ENCODE measurements at regions not wholly inside any gene's neighbourhood (a gene's known extent, or its start where the extent isn't known, plus 50 kb on each side); places are given as distances from the start of the nearest gene placed in this dataset.
"Not testable (repeated sequence)": the region's sequence is repeated elsewhere in the genome, so short reads cannot be mapped to it uniquely, and the experiment has no call there.

DNA sequence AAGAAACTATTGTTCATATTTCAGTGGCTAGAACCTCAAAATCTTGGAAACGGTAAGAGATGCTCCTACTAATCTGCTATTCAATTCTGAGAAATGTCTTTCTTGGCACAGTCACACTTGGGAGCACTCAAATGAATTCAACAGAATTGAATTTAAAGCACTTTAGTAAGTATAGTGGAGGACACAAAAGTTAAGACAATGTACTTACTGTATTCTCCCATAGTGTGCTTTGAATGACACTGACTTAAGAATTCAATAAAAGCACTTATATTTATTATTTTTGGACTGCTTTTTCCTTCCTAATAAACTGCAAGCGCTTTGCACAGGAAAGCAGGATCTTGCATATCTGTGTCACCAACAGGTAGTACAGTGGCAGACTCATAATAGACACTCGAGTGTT lies 156.1 kb upstream of the RIMS1 start:
- DNase-seq: no peak

DNA sequence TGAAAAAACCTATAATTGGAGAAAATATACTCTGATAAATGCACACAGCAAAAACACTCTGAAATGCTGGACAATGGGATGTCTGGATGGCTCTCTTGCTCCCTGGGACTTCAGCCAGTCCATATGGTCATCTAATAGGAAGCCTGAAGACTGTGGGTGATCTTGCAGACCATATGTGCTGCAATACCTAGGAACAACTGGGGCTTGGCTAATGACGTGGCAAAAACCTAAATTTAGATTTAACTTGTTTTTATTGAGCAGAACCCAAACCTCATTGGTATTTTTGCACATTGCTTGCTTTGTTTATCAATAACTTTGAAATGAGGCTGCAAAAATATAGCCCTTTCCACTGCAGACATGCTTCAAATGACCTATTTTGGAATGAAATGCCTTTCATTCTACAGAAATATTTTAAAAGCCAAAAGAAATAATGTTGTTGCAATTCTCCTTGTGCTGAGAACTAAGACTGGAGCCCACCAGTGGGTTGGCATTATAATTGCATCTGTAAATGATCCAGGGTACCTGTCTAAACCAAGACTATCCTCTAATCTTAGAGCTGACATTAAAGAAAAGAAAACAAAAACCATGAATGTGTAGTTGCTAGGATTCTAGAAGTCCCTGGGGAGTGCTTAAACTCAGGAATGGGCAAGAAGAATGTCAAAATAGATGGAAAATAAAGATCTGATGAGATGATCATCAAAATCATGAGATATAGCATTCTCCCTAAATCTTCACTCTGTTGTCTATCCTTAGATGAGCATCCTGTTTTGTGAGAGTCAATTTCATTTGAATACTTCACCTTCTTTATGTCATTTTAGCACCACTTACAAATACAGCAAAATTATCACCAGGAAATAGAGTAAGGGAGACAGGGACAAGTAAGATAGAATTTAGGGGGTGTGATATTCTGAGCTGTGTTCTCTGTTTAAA lies 152.1 kb upstream of the RIMS1 start:
- no peak for DNase-seq

DNA sequence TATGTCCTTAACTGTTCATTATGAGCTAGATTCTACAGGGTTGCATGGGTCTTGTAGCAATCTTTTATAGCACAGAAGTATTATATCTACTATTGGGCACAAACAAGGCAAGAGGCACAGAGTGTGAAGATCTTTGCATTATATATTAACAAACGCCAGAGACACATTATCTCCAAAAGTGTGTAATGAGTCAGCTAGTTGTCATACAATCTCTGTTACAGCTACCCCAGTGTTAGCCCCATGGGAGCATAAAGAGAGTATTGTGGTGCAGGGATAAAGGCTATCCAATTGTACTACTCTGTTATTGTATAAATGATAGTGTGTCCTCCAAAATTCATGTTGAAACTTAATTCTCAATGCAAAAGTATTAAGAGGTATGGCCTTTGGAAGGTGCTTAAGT lies 148.4 kb upstream of the RIMS1 start:
- no peak for DNase-seq

DNA sequence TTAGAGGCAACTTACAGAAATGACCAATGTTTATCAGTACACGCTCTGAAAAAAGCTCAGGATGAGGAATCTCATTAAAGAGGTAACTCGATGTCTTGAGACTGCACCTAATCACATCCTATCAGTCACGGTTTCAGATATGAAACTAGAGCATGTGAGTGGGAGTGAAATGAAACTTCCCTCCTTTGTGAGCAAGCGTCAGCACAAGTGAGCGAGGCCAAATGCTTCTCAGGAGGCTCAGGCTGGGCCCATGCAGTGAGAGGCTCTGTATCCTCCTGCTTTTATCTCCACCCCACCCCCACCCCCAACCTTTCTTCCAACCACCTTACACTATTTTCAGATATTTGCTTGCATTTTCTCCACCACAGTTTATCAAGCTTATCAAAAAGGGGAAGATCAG lies 140.8 kb upstream of the RIMS1 start:
- DNase-seq: no peak

DNA sequence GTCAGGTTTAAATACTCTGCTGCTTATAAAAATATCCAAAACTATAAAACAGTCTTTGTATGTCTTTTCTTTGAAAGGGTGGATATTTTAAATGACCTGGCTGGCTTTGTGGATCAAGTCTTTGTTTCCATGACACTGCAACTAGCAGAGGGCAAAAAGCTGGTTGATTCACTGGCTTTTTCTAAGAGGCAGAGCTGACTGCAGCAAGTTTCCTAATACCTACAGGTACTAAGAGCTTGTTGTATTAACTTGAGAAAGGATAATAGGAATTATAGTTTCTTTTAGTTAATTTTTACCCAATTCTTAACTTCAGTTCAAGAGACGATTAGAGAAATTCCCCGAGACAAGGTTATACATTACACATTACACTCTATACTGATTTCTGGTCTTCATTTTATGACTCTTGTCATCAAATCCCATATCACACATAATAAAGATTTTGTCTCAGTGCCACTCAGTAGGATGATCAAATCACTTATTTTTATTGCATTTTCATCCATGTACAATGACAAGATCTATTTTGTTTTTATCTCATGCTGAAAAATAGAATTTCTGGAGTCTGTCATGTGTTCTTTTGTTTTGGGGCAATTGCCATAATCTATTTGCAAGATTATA lies 120.1 kb upstream of the RIMS1 start:
- DNase-seq: no peak

DNA sequence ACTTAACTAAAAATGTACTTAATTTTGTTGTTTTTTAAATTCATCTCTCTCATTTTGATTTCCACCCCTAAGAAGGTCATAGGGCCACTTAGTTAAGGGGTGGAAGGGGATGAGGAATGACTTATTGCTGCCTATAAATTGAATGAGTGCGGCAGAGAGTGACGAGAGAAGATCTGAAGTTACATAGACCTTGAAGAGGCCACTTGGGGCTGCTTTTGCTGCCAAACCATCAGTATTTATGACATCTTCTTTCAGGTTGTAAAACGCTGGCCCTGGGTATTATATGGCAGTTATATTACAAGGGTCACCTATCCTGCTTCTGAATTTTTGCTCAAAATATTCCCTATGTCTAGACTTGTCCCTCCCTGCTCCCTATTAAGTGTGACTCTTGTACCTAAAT lies 119.6 kb upstream of the RIMS1 start:
- no peak for DNase-seq

DNA sequence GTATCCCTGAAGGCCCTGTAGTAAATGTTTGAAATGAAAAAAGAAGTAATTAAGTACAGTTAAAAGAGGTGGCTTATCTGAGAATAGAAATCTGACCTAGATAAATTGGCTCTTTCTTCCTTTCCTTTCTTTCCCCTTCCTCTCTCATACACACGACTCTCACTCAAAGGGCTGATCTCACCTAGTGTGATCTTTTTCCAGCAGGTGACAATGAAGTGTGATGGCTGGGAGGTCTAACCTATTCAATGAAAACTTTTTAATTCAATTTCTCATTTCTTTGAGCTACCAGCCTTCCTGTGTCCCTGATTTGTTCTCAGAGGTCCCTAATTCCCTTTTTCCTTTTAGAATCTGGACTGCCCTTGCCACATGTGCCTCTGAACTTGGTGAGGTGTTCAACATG lies 118.0 kb upstream of the RIMS1 start:
- DNase-seq: no peak

DNA sequence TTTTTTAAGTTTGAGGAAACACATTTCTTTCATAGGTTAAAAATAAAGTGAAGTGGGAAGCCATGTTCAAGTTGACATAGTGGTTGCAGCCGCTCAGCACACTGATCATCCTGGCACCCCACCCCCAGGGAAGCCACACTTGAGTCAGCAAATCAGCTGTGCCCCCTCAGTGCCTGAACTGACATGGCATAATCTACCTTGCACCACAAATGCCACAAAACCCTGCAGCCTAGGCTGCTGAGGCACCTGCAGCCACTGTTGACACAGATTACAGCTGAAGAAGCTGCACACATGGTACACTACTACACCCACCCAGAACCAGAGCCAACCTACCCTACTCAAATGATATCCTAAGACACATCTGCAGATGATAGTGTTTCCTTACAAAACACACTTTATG lies 77.5 kb upstream of the RIMS1 start:
- no peak for DNase-seq

DNA sequence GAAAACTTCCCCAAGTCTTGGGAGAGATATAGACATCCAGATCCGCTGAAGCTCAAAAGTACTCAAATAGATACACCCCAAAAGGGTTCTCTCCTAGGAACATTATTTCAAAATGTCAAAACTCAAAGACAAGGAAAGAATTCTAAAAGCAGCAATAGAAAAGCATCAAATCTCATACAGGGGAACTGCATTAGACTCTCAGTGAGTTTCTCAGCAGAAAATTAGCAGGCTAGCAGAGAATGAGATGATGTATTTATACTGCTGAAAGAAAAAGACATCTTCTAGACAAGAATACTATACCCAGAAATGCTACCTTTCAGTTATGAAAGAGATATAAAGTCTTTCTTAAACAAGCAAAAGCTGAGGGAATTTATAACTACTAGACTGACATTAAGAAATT lies 75.5 kb upstream of the RIMS1 start:
- DNase-seq: no peak

DNA sequence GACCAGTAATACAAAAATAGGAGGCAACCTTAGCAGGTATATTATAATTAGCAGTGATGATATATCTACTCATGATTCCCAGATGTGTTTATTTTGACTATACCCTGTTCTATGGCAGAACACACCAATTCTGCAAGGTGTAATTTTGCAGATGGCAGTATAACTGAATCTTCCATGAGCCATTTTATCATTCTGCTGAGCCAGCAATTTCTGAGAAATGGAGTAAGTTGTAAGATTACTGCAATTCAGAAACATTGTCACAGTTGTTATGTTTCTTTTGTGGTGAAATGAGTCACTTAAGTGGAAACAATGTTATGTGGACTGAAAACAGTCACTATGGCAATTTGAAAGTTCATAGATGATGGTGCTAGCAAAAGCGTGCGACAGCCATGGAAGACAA lies 63.7 kb upstream of the RIMS1 start:
- no peak for DNase-seq

DNA sequence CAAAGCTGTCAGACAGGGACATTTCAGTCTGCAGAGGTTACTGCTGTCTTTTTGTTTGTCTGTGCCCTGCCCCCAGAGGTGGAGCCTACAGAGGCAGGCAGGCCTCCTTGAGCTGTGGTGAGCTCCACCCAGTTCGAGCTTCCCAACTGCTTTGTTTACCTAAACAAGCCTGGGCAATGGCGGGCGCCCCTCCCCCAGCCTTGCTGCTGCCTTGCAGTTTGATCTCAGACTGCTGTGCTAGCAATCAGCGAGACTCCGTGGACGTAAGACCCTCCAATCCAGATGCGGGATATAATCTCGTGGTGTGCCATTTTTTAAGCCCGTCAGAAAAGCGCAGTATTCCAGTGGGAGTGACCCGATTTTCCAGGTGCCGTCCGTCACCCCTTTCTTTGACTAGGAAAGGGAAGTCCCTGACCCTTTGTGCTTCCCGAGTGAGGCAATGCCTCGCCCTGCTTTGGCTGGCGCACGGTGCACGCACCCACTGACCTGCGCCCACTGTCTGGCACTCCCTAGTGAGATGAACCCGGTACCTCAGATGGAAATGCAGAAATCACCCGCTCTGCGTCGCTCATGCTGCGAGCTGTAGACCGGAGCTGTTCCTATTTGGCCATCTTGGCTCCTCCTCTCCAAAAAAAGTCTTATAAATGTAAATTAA lies 54.1 kb upstream of the RIMS1 start:
- DNase-seq: not testable (repeated sequence)

All from GF-D8 (cell line).